Lung (tissue), 11 donors: ENCODE measurements at regions not wholly inside any gene's neighbourhood (a gene's known extent, or its start where the extent isn't known, plus 50 kb on each side); places are given as distances from the start of the nearest gene placed in this dataset.

Source experiments
- ATAC-seq: fragments of 200-7000 bp; cut with Tn5 transposase; one replicate; pipeline ENCODE4 v1.9.1; 2020; ENCODE audit warnings: moderate number of reproducible peaks; ENCODE audit not compliant: insufficient read depth, low FRiP score
- DNase-seq, 3 donors: peaks; one replicate each; pipeline ENCODE4 v3.0.0-alpha.2; 2013 to 2017
- H3K27ac ChIP-seq, 2 donors: one replicate each; pipeline ENCODE4 v1.5.1; 2013; ENCODE audit warnings: mild to moderate bottlenecking in 2 of 2, moderate library complexity in 2 of 2, control low read depth in 1 of 2, inconsistent platforms in 1 of 2, low read depth in 1 of 2, low read length in 1 of 2
- H3K27me3 ChIP-seq, 3 donors: one replicate each; pipeline ENCODE4 v1.5.1; 2013; ENCODE audit warnings: low read length in 2 of 3; ENCODE audit not compliant: control insufficient read depth in 3 of 3, insufficient read depth in 3 of 3
- H3K36me3 ChIP-seq, 4 donors: one replicate each; pipeline ENCODE4 v1.5.1; 2013; ENCODE audit warnings: low read length in 4 of 4, mild to moderate bottlenecking in 1 of 4, moderate library complexity in 1 of 4; ENCODE audit not compliant: control insufficient read depth in 4 of 4, insufficient read depth in 4 of 4
- H3K4me1 ChIP-seq, 5 donors: one replicate each; pipeline ENCODE4 v1.5.1; 2013; ENCODE audit warnings: low read length in 5 of 5, mild to moderate bottlenecking in 2 of 5, moderate library complexity in 1 of 5; ENCODE audit not compliant: control insufficient read depth in 5 of 5, insufficient read depth in 5 of 5
- H3K4me3 ChIP-seq: one replicate; pipeline ENCODE4 v1.5.1; 2013; ENCODE audit warnings: mild to moderate bottlenecking, control low read depth, moderate library complexity
- H3K9ac ChIP-seq, 2 donors: one replicate each; pipeline ENCODE4 v1.5.1; 2013; ENCODE audit warnings: low read length in 2 of 2, control low read depth in 1 of 2; ENCODE audit not compliant: insufficient read depth in 1 of 2
- H3K9me3 ChIP-seq, 4 donors: one replicate each; pipeline ENCODE4 v1.5.1; 2013; ENCODE audit warnings: low read length in 3 of 4, mild to moderate bottlenecking in 1 of 4, moderate library complexity in 1 of 4; ENCODE audit not compliant: control insufficient read depth in 4 of 4, insufficient read depth in 3 of 4
- WGBS, 2 donors: extraction: QIAGEN DNeasy Blood & Tissue Kit; methylation state at CpG; one replicate each; pipeline ENCODE4 v1.1.7; 2013; 5-methylcytosine and 5-hydroxymethylcytosine counted together
- TF ChIP-seq, protein P1 (sequence below): IDR thresholded peaks from 2 replicates; pipeline ENCODE4 v1.5.1; 2012; ENCODE audit warnings: mild to moderate bottlenecking; ENCODE audit errors: control extremely low read depth, extremely low read depth
- donor health status: control.
- donor health status: control.
- donor health status: Bipolar disorder and iron deficiency.
- donor health status: healthy.
- donor health status: DM: yes; HTN: yes; CAD: no.

DNA sequence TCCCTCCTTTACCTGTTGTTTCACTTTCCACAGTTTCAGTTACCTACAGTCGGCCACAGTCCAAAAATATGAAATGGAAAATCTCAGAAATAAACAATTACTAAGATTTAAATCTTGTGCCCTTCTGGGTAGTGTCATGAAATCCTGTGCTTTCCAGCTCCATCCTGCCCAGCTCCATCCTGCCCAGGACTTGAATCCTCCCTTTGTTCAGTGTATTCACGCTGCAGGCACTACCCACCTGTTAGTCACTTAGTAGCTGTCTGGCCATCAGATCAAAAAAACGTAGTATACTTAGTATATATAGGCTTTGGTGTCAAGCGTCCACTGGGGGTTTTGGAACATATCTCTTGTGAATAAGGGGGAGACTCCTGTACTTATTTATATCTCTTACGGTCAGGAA, 329.0 kb upstream of the SEMA6D start:
- H3K27ac ChIP-seq: no peak overlapping the region
- no peaks in the 10 kb centered on the region for H3K36me3 ChIP-seq
- H3K9ac ChIP-seq: no peak overlapping the region
- DNase-seq (no peak), ATAC-seq (no peak)
- no peak overlapping the region for H3K4me3 ChIP-seq
- no peaks in the 10 kb centered on the region for H3K27me3 ChIP-seq
- TF ChIP-seq, protein P1, sequence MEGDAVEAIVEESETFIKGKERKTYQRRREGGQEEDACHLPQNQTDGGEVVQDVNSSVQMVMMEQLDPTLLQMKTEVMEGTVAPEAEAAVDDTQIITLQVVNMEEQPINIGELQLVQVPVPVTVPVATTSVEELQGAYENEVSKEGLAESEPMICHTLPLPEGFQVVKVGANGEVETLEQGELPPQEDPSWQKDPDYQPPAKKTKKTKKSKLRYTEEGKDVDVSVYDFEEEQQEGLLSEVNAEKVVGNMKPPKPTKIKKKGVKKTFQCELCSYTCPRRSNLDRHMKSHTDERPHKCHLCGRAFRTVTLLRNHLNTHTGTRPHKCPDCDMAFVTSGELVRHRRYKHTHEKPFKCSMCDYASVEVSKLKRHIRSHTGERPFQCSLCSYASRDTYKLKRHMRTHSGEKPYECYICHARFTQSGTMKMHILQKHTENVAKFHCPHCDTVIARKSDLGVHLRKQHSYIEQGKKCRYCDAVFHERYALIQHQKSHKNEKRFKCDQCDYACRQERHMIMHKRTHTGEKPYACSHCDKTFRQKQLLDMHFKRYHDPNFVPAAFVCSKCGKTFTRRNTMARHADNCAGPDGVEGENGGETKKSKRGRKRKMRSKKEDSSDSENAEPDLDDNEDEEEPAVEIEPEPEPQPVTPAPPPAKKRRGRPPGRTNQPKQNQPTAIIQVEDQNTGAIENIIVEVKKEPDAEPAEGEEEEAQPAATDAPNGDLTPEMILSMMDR: no peak
- WGBS, 2 donors: 79 to 83% methylated on average over 5 of the region's 5 CpGs
- no peaks in the 10 kb centered on the region for H3K9me3 ChIP-seq
- peaks cover 0 to 3% (median 2%) of the 10 kb centered on the region in 5 donors for H3K4me1 ChIP-seq

DNA sequence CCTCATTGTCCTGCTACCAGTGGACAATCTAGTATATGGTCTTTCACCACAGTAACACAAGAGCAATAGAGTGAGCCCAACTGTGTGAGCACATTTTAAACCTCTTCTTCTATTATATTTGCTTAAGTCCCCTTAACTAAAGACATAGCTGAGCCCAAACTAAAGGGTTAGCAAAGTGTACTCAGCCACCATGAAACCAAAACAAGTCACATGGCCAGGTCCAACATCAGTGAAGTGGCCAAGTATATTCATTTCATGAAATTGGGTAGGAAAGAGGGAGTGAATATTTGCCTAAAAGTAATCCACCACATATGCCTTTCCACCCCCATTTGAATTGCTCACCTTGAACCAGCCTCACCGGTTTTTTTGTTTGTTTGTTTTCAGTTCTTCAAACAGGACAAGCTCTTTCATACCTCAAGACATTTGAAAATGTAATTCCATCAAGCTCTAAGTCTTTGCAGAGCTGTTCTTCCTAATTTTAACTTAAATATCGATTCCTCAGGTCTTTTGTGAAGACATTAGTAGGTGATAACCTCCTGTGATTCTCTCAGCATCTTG, 327.0 kb upstream of the SEMA6D start:
- no peak for ATAC-seq
- Histone ChIP-seq H3K27ac (no peak overlapping the region), H3K27me3 (no peaks in the 10 kb centered on the region), H3K36me3 (no peaks in the 10 kb centered on the region), H3K9me3 (no peaks in the 10 kb centered on the region), H3K9ac (no peak overlapping the region), H3K4me3 (no peak overlapping the region), H3K4me1 (peaks cover 0 to 2% (median 0%) of the 10 kb centered on the region in 5 donors)
- no peak for DNase-seq
- 73 to 78% methylated on average over 2 of the region's 2 CpGs for WGBS, 2 donors
- TF ChIP-seq, protein P1: no peak

DNA sequence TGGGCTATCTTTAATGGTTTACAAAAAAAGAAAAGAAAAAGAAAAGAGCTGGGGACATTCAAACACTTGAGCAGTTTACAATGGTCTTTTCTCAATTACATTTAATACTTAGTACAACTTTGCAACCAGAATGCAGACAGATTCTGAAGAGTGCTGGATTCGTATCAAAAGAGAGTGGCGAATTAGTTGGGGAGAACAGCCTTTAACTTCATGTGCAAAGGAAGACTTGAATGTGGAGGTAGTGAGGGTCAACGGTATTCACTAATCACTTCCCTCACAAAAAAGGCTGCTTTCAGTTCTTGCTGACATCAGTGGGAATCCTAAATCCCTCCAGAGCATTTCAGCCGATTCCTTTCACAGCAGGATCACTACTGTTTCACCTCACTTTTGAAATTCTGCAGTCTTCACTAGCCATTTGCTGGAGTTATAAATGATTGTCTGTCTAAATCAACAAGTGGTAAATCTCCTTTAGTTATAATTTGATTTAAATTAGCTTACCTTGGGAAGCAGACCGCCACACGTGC, 323.0 kb upstream of the SEMA6D start:
- peaks cover 0 to 18% (median 14%) of the 10 kb centered on the region in 5 donors for H3K4me1 ChIP-seq
- WGBS, 2 donors: 70 to 78% methylated on average over 6 of the region's 6 CpGs
- no peak for ATAC-seq

More for the DNA sequence above, 323.0 kb upstream of the SEMA6D start:
- Histone ChIP-seq H3K27me3 (no peaks in the 10 kb centered on the region), H3K9ac (no peak overlapping the region), H3K27ac (no peak overlapping the region), H3K4me3 (no peak overlapping the region), H3K36me3 (no peaks in the 10 kb centered on the region), H3K9me3 (no peaks in the 10 kb centered on the region)
- no peak for DNase-seq
- TF ChIP-seq, protein P1: no peak
